Endothelial cell of umbilical vein (primary cell): ENCODE measurements at regions not wholly inside any gene's neighbourhood (a gene's known extent, or its start where the extent isn't known, plus 50 kb on each side); places are given as distances from the start of the nearest gene placed in this dataset.

ENCODE experiments used
- BruUV-seq: library from RNA; stranded (reverse); fragments of 400-500 nt; replicated peaks from 2 replicates; lab custom pipeline; 2021; lab: Mats Ljungman, UMichigan
- CTCF ChIA-PET: fragments of 300-600, 350-600 bp; sonication (Branson Sonifier 250); formaldehyde crosslinking; loops from one replicate; lab custom pipeline; 2021; ENCODE audit warnings: antibody characterized with exemption, inconsistent platforms; lab: Charles Lee
- POLR2A ChIA-PET: fragments of 300-600, 350-600 bp; sonication (Branson Sonifier 250); formaldehyde crosslinking; loops from one replicate; lab custom pipeline; 2021; ENCODE audit warnings: antibody characterized with exemption, inconsistent platforms; lab: Charles Lee
- DNase-seq: peaks from one replicate; pipeline ENCODE4 v3.0.0-alpha.2; 2011; ENCODE audit warnings: low read depth, low spot score
- FAIRE-seq: peaks from 2 replicates; lab custom pipeline; 2011; peaks lifted over from hg19 to GRCh38; lab: Jason Lieb, UNC
- H2AFZ ChIP-seq: 2 replicates; pipeline ENCODE4 v1.6.0; 2012; ENCODE audit warnings: low read depth, low read length, control low read depth, inconsistent platforms
- H3K27ac ChIP-seq: 2 replicates; pipeline ENCODE4 v1.5.1; 2011; ENCODE audit warnings: low read depth, mild to moderate bottlenecking, control low read depth, low read length, moderate library complexity; ENCODE audit not compliant: insufficient read depth
- H3K27me3 ChIP-seq, 2 experiments: 2 replicates each; pipeline versions ENCODE4 v1.6.0 to v1.6.1; 2011; ENCODE audit warnings: low read length in 2 of 2, mixed read lengths in 1 of 2; ENCODE audit not compliant: control insufficient read depth in 2 of 2, insufficient read depth in 2 of 2
- H3K36me3 ChIP-seq, 2 experiments: 2 replicates in 1 of 2; 3 replicates in 1 of 2; pipeline ENCODE4 v1.5.1; 2011; ENCODE audit warnings: low read length in 2 of 2, mild to moderate bottlenecking in 1 of 2, moderate library complexity in 1 of 2; ENCODE audit not compliant: control insufficient read depth in 2 of 2, insufficient read depth in 2 of 2; ENCODE audit errors: extremely low read depth in 1 of 2
- H3K4me1 ChIP-seq: 3 replicates; pipeline ENCODE4 v1.5.1; 2011; ENCODE audit warnings: mild to moderate bottlenecking, low read length; ENCODE audit not compliant: control insufficient read depth, insufficient read depth; ENCODE audit errors: extremely low read depth
- H3K4me2 ChIP-seq: 2 replicates; pipeline ENCODE4 v1.6.1; 2011; ENCODE audit warnings: low read length, control low read depth, mixed read lengths; ENCODE audit not compliant: insufficient read depth
- H3K4me3 ChIP-seq, 3 experiments: fragments of 200-600 bp in 1 of 3; sonication (generic), shearing (Covaris generic) in 1 of 3; replicated peaks in 1 of 3; 2 replicates each; pipeline ENCODE4 v1.5.1; 2011 to 2016; ENCODE audit warnings: control low read depth in 3 of 3, low read length in 3 of 3, mild to moderate bottlenecking in 2 of 3, inconsistent platforms in 1 of 3, low read depth in 1 of 3, moderate library complexity in 1 of 3; ENCODE audit not compliant: insufficient read depth in 1 of 3
- H3K79me2 ChIP-seq: 2 replicates; pipeline ENCODE4 v1.6.0; 2012; ENCODE audit warnings: low read length, inconsistent platforms; ENCODE audit not compliant: control insufficient read depth, insufficient read depth
- H3K9ac ChIP-seq: replicated peaks from 2 replicates; pipeline ENCODE3; 2011; ENCODE audit warnings: low read length, control low read depth; ENCODE audit not compliant: insufficient read depth; ENCODE audit errors: extremely low read depth
- H3K9me1 ChIP-seq: replicated peaks from 3 replicates; pipeline ENCODE4 v1.6.0; 2011; ENCODE audit warnings: mild to moderate bottlenecking, low read length; ENCODE audit not compliant: control insufficient read depth, insufficient read depth; ENCODE audit errors: extremely low read depth
- H3K9me3 ChIP-seq: replicated peaks from 2 replicates; pipeline ENCODE4 v1.5.1; 2012; ENCODE audit warnings: low read length, inconsistent platforms; ENCODE audit not compliant: control insufficient read depth, insufficient read depth
- H4K20me1 ChIP-seq: replicated peaks from 2 replicates; pipeline ENCODE3; 2011; ENCODE audit warnings: mild to moderate bottlenecking, low read length; ENCODE audit not compliant: control insufficient read depth, insufficient read depth; ENCODE audit errors: extremely low read depth
- EZH2 ChIP-seq: IDR thresholded peaks from 2 replicates; pipeline ENCODE4 v1.6.1; 2012; ENCODE audit warnings: borderline replicate concordance, low read depth, mild to moderate bottlenecking, moderate library complexity, low read length, inconsistent platforms; ENCODE audit not compliant: severe bottlenecking
- FOS ChIP-seq: IDR thresholded peaks from 2 replicates; pipeline ENCODE4 v1.6.1; 2011; ENCODE audit warnings: mild to moderate bottlenecking, low read length, moderate library complexity, borderline replicate concordance; ENCODE audit not compliant: insufficient read depth
- GATA2 ChIP-seq: IDR thresholded peaks from 2 replicates; pipeline ENCODE4 v1.7.0; 2011; ENCODE audit warnings: low read depth, mild to moderate bottlenecking, moderate library complexity, mixed read lengths, low read length; ENCODE audit not compliant: insufficient read length, insufficient read depth
- POLR2A ChIP-seq: IDR thresholded peaks from 2 replicates; pipeline ENCODE4 v1.6.1; 2012; ENCODE audit warnings: low read depth, mild to moderate bottlenecking, control low read depth, low read length
- POLR2AphosphoS5 ChIP-seq: IDR thresholded peaks from 2 replicates; pipeline ENCODE4 v1.6.1; 2012; ENCODE audit warnings: low read depth, mild to moderate bottlenecking, control low read depth, low read length, moderate library complexity; ENCODE audit not compliant: insufficient read depth
- dilution Hi-C: fragments of 300-500 bp; cut with MboI; formaldehyde crosslinking; loops from one replicate; pipeline ENCODE4 v1.15.0; 2019; ENCODE audit warnings: low sequenced_read_pairs; ENCODE audit not compliant: extremely low pct_ligation_motif_present
- intact Hi-C: fragments of 100-400 bp; cut with micrococcal nuclease; formaldehyde crosslinking; loops from one replicate; pipeline ENCODE4 v1.10.0; 2022

- no TSS peak for BruUV-seq
- intact Hi-C loops, result no loop called here
- Histone ChIP-seq H3K4me3 (no peak overlapping the region), H3K4me2 (no peak overlapping the region), H2AFZ (no peak overlapping the region), H4K20me1 (no peaks in the 10 kb centered on the region), H3K36me3 (no peaks in the 10 kb centered on the region), H3K9me3 (no peaks in the 10 kb centered on the region), H3K27ac (no peak overlapping the region), H3K27me3 (peaks cover 0 to 2% of the 10 kb centered on the region in 2 experiments), H3K4me1 (no peaks in the 10 kb centered on the region), H3K9ac (no peak overlapping the region), H3K79me2 (no peaks in the 10 kb centered on the region), H3K9me1 (no peaks in the 10 kb centered on the region)
- POLR2A ChIA-PET, result no interaction called here
- DNase-seq (no peak), FAIRE-seq (no peak)
- CTCF ChIA-PET, result no interaction called here
- dilution Hi-C loops, result no loop called here
- no peak for TF ChIP-seq POLR2AphosphoS5
These were observed 96.6 kb downstream of the MRM1 start for GRCh38 chr17:36697903-36698530.

GRCh38 chr17:36701429-36702099, 100.2 kb downstream of the MRM1 start:
- Histone ChIP-seq H3K79me2 (no peaks in the 10 kb centered on the region), H3K36me3 (no peaks in the 10 kb centered on the region), H3K9ac (no peak overlapping the region), H2AFZ (no peak overlapping the region), H3K27ac (no peak overlapping the region), H3K9me3 (no peaks in the 10 kb centered on the region), H3K4me2 (no peak overlapping the region), H3K4me1 (no peaks in the 10 kb centered on the region), H3K4me3 (no peak overlapping the region), H3K9me1 (no peaks in the 10 kb centered on the region), H4K20me1 (no peaks in the 10 kb centered on the region), H3K27me3 (peaks cover 2 to 10% of the 10 kb centered on the region in 2 experiments)
- TF ChIP-seq POLR2A (no peak), FOS (no peak), GATA2 (no peak), EZH2 (no peak)
- intact Hi-C loops (loop anchor here (10.0 kb wide), 1 partner anchor 97 kb away; the partner anchor contains the start of gene MRM1), dilution Hi-C loops (no loop called here)
- no peak for FAIRE-seq
- no TSS peak for BruUV-seq
- DNase-seq, result no peak
- CTCF ChIA-PET, result no interaction called here
- POLR2A ChIA-PET, result no interaction called here
